ENCODE measurements at regions not wholly inside any gene's neighbourhood (a gene's known extent, or its start where the extent isn't known, plus 50 kb on each side); places are given as distances from the start of the nearest gene placed in this dataset.

DNA sequence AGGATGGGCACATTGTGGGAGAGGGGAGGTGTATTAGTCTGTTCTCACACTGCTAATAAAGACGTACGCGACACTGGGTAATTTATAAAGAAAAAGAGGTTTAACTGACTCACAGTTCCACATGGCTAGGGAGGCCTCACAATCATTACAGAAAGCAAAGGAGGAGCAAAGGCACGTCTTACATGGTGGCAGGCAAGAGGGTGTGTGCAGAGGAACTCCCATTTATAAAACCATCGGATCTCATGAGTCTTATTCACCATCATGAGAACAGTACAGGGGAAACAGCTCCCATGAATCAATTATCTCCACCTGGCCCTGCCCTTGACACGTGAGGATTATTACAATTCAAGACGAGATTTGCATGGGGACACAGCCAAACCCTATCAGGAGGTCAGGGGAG, 266.7 kb downstream of the HAUS1 start:
- DNase-seq (ENCODE audit: low read depth), result no peak
- TF ChIP-seq, protein P1, sequence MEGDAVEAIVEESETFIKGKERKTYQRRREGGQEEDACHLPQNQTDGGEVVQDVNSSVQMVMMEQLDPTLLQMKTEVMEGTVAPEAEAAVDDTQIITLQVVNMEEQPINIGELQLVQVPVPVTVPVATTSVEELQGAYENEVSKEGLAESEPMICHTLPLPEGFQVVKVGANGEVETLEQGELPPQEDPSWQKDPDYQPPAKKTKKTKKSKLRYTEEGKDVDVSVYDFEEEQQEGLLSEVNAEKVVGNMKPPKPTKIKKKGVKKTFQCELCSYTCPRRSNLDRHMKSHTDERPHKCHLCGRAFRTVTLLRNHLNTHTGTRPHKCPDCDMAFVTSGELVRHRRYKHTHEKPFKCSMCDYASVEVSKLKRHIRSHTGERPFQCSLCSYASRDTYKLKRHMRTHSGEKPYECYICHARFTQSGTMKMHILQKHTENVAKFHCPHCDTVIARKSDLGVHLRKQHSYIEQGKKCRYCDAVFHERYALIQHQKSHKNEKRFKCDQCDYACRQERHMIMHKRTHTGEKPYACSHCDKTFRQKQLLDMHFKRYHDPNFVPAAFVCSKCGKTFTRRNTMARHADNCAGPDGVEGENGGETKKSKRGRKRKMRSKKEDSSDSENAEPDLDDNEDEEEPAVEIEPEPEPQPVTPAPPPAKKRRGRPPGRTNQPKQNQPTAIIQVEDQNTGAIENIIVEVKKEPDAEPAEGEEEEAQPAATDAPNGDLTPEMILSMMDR (IDR thresholded peaks at IDR 0.05; ENCODE audit: insufficient read depth, low read depth, low read length, missing control alignments), result no peak

DNA sequence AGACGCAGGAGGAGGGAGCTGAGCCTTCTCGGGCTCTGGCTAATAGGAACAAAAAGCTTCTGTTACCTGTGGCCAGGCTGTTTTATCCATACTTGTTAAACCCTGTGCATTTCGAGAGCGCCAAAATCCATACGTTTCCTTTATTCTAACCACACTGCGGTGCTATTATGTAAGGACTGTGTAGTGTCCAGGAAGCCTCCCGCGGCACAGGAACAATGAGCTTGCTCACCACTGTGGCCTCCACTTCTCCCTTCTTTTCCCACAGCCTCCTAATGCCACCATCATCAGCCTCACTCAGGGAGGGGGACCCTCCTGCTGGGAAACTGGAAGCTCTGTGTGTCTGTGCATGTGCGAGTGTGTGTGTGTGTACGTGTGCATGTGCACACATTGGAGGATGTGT, 268.5 kb downstream of the HAUS1 start:
- H3K4me3 ChIP-seq (ENCODE audit: low read length), result no peak overlapping the region
- TF ChIP-seq, protein P1 (IDR thresholded peaks at IDR 0.05; ENCODE audit: insufficient read depth, low read depth, low read length, missing control alignments), result no peak
- DNase-seq (ENCODE audit: low read depth), result no peak

More for the DNA sequence above, 266.7 kb downstream of the HAUS1 start:
- no peak overlapping the region for H3K4me3 ChIP-seq (ENCODE audit: low read length)

DNA sequence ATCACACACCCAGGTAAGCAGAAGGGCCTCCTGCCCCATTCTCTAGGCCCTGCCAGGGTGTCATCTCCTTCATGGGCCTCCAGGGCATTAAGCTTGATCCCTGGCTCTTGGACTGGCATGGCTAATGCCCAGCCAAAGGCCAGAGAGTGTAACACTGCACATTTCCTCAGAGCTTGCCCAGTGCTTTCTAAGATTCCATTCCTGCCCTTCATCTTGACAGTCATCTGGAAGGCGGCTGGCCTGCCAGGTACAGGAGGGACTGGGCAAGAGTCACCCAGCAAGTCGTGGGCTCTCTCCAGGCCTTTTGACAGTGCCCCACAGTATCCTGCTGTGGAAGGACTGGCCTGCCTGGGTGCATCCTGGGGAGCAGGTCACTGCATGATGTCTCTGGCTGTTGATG, 268.9 kb downstream of the HAUS1 start:
- DNase-seq (ENCODE audit: low read depth), result no peak
- no peak overlapping the region for H3K4me3 ChIP-seq (ENCODE audit: low read length)
- TF ChIP-seq, protein P1 (IDR thresholded peaks at IDR 0.05; ENCODE audit: insufficient read depth, low read depth, low read length, missing control alignments), result no peak

DNA sequence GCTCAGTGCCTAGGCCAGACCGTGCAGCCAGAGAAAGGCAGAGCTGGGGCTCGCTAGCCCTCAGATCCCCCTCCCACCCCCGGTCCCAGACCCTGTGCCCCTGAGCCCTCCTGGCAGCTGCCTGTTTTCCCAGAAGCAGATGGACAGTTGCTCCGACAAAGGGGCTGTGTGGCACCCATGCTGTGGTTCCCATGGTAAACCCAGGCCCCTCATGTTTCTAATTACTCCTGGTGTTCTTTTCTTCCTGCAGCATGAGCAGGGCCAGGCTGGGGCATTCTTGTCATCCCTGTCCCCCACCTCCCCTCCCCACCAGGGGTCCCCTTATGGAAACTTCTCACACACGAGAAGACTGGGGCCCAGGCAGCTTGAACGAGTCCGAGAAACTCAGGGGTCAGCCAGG, 269.6 kb downstream of the HAUS1 start:
- TF ChIP-seq, protein P1 (IDR thresholded peaks at IDR 0.05; ENCODE audit: insufficient read depth, low read depth, low read length, missing control alignments), result no peak
- H3K4me3 ChIP-seq (ENCODE audit: low read length), result no peak overlapping the region
- no peak for DNase-seq (ENCODE audit: low read depth)

DNA sequence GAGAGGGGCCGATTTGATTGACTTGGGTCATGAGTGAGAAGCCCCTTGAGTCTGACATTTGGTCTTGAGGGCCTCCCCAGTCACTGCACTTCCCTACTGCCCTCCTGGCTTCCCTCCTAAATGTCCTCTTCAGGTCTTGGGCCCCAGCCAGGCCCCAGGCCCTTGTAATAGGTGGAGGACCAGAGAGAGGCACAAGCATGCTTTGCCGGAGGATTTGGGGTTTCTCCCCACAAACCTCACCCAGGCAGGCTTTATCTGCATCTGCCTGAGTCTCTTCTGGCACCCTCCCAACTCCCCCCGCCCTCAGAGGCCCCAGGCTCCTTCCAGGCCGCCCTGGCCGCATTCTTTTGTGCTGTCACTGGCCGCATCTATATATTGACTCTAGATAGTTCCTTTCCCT, 270.7 kb downstream of the HAUS1 start:
- peak; percentile 24 for DNase-seq (ENCODE audit: low read depth)
- TF ChIP-seq, protein P1 (IDR thresholded peaks at IDR 0.05; ENCODE audit: insufficient read depth, low read depth, low read length, missing control alignments), result no peak
- H3K4me3 ChIP-seq (ENCODE audit: low read length), result no peak overlapping the region

DNA sequence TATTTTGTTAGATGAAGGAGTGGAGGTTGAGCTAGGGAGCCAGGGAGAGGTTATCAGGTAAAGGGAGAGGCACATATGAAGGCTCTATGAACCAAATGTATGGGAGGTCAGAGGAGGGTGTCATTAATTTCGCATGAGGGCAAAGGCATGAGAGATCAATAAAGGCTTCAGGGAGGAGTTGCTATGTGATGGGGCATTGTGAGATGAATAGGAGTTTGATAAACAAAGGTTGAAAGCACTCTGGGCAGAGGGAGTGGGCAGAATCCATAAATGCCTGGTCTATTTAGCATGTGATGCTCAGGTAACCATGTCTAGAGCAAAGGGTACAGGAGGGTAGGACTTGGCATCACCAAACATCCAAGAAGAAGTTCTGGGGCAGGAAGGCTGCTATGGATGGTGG, 273.4 kb downstream of the HAUS1 start:
- TF ChIP-seq, protein P1 (IDR thresholded peaks at IDR 0.05; ENCODE audit: insufficient read depth, low read depth, low read length, missing control alignments), result no peak
- DNase-seq (ENCODE audit: low read depth), result no peak

DNA sequence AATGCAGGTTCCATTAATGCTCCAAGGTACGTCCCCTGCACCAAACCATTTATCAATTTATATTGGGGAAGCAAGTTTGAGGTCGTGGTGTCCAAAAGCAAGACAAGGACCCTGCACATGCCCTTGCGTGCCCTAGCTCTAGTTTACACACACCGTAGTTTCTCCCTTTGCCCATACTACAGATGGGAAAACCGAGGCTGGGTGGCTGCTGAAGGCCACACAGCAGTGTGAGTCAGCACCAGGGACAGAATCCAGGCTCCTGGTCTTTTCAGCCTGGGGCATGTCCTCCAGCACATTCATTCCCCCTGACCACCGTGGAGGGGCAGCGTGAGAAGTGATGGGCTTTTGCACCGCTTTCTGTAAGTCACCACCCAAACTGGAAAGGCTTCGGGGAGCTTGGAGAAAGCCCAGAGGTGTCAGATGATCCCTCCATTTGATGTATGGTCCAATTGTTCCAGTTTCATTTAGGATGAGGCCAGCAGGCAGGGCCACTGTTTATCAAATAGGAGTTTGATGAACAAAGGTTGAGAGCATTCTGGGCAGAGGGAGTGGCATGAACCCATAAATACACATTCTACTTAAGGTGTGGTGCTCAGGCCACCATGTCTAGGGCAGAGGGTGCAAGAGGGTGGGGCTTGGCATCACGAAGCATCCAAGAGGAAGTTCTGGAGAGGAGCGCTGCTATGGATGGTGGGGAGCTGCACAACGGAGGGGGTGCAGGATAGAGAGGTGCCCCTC, 274.1 kb downstream of the HAUS1 start:
- TF ChIP-seq, protein P1 (IDR thresholded peaks at IDR 0.05; ENCODE audit: insufficient read depth, low read depth, low read length, missing control alignments), result no peak
- DNase-seq (ENCODE audit: low read depth), result no peak
- no peak overlapping the region for H3K4me3 ChIP-seq (ENCODE audit: low read length)

More for the DNA sequence above, 273.4 kb downstream of the HAUS1 start:
- H3K4me3 ChIP-seq (ENCODE audit: low read length), result no peak overlapping the region
